Astrocyte (in vitro differentiated cells and primary cell): ENCODE measurements at regions not wholly inside any gene's neighbourhood (a gene's known extent, or its start where the extent isn't known, plus 50 kb on each side); places are given as distances from the start of the nearest gene placed in this dataset.

Experiments used
- EZH2 ChIP-seq: IDR thresholded peaks from 2 replicates; pipeline ENCODE4 v1.6.1; 2012; ENCODE audit warnings: mild to moderate bottlenecking, low read length, inconsistent platforms; ENCODE audit not compliant: insufficient read depth
- TF ChIP-seq, protein P1 (sequence below): IDR thresholded peaks from 2 replicates; pipeline ENCODE4 v1.5.1; 2011; ENCODE audit warnings: low read depth, mild to moderate bottlenecking, inconsistent platforms, low read length, moderate library complexity; ENCODE audit not compliant: insufficient read depth

DNA sequence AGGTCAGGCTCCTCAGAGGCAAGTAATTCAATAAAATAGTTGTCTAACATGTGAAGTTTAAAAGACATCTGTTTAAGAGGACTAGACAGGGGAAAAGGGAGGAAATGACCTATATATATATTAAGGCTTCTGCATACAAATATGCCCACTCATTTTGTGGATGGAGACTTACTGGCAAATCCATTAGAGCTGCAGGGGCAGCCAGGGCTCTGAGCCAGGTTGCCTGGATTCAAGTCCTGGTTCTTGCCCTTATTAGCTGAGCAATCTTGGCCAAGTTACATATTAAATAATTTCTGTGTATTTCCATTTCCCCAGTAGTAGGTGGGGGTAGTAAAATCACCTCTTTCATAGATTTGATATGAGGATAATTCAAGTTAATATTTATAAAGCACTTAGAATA, 287.0 kb upstream of the RIMS1 start:
- TF ChIP-seq, protein P1, sequence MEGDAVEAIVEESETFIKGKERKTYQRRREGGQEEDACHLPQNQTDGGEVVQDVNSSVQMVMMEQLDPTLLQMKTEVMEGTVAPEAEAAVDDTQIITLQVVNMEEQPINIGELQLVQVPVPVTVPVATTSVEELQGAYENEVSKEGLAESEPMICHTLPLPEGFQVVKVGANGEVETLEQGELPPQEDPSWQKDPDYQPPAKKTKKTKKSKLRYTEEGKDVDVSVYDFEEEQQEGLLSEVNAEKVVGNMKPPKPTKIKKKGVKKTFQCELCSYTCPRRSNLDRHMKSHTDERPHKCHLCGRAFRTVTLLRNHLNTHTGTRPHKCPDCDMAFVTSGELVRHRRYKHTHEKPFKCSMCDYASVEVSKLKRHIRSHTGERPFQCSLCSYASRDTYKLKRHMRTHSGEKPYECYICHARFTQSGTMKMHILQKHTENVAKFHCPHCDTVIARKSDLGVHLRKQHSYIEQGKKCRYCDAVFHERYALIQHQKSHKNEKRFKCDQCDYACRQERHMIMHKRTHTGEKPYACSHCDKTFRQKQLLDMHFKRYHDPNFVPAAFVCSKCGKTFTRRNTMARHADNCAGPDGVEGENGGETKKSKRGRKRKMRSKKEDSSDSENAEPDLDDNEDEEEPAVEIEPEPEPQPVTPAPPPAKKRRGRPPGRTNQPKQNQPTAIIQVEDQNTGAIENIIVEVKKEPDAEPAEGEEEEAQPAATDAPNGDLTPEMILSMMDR, result no peak
- TF ChIP-seq EZH2, result no peak
